HG02884 (cell line): ENCODE measurements at regions not wholly inside any gene's neighbourhood (a gene's known extent, or its start where the extent isn't known, plus 50 kb on each side); places are given as distances from the start of the nearest gene placed in this dataset.
"Not testable (repeated sequence)": the region's sequence is repeated elsewhere in the genome, so short reads cannot be mapped to it uniquely, and the experiment has no call there.

ENCODE experiments used
- ATAC-seq: cut with Tn5 transposase; IDR thresholded peaks from one replicate; pipeline ENCODE4 v1.9.1; 2021; ENCODE audit warnings: mild to moderate bottlenecking, moderate library complexity; ENCODE audit not compliant: unreplicated experiment

DNA sequence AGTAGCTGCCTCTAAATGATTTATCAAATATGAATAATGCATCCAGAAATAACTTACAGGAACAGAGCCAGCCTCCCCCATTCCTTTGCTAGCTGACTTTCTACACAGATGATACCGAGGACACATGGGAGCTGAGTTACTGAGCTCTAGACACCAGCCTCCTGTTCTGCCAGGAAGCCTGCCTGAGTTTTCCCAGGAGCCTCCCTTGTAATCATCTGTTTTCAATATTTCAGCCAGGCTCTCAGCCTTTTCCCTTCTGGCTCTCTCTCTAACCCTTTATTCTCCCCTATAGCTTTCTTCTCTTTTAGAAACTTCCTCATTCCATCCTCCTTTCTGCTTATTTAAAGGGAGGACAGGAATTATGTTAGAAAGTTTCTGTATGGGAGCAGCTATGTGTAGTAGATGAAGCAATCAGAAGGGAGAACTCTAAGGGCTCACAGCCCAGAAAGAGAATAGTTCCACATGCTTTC lies 911.6 kb downstream of the TDRD15 start:
- ATAC-seq, result no peak

- ATAC-seq, result no peak
Measured at GRCh38 chr2:22037274-22037673, 913.5 kb downstream of the TDRD15 start.

- ATAC-seq, result no peak
Measured at GRCh38 chr2:22043784-22044183, 920.0 kb downstream of the TDRD15 start.

DNA sequence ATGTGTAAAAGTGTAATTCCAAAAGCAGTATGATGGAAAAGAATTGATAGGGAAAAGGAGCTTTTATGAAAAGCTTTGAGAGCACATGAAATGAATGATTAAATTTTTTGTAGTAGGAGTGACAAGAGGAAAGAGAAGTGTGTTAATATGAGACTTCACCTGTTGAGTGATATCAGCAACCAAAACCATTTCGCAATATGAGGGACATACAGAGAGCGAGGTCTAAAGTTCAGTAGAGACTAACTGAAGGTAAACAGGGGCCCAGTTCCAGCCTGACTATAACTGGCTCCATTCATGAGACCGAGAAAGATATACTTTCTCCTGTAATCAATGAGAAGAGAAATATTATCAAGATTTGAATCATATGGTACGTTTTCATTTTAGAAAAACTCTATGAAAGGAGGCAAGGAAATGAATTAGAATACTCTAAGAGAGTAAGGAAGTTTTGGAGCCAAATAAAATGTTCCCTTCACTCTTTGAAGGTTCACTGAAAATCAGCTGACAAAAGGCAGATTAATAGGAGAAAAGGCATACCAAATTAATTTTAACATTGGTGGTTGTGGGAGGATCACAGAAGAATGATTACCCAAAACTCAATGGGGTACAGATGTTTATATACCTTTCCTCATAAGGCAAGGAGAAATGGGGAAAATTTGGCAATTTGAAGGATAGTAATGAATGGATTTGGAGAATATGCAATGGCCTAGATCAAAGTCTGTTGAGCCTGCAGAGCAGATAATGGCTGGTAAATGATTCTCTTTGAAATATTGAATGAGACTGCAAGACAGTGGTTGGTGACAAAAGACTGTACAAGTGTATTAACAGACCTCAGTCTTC lies 932.2 kb downstream of the TDRD15 start:
- no peak for ATAC-seq

- ATAC-seq, result no peak
Measured at GRCh38 chr2:22056621-22057132, 932.9 kb downstream of the TDRD15 start.

DNA sequence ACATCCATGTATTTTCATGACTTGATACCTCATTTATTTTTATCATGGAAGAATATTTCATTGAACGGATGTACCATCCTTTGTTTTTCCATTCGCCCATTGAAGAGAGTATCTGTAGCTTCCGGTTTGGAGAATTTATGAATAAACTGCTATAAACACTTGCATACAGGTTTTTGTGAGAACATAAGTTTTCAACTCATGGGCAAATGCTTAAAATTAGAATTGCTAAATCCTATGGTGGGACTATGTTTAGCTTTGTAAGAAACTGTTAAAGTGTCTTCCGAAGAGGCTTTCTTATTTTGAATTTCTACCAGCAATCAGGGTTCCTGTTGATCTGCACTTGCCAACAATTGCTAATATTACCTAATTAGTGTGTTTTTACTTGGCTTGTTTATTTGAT lies 938.9 kb downstream of the TDRD15 start:
- ATAC-seq, result no peak

DNA sequence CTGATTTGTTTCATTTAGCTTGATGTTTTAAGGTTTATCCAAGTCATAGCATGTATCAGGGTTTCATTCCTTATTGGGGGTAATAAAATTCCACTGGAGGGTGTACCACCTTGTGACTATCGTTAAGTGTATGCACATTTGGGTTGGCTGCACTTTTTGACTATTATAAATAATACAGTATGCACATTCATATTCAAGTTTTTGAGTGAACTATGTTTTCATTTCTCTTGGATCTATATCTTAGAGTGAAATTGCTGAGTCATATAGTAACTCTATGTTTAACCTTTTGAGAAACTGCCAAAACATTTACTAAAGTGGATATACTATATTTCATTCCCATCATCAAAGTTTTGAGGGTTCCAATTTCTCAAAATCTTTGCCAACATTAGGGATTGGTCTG lies 952.7 kb downstream of the TDRD15 start:
- no peak for ATAC-seq

DNA sequence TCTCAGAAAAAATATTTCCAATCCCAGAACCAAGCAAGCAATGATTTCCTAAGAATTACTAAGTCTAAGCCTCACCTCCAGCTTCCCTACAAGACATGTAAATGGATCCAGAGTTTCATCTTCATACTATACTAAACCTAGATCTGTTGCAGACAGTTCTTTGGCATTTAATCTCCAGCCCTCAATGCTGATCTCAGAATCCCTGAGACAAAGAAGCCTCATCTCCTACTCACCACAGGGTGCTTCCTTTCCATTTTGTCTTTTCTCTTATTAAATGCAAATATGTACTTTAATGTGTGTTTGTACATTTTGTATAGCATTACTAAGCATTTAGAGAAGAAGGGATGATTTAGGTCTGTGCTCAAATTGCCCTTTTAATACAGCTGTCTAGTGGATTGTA lies 954.9 kb downstream of the TDRD15 start:
- ATAC-seq, result no peak

- no peak for ATAC-seq
Measured at GRCh38 chr2:22079583-22079982, 955.8 kb downstream of the TDRD15 start.

- ATAC-seq, result no peak
Measured at GRCh38 chr2:22086726-22087125, 963.0 kb downstream of the TDRD15 start.

DNA sequence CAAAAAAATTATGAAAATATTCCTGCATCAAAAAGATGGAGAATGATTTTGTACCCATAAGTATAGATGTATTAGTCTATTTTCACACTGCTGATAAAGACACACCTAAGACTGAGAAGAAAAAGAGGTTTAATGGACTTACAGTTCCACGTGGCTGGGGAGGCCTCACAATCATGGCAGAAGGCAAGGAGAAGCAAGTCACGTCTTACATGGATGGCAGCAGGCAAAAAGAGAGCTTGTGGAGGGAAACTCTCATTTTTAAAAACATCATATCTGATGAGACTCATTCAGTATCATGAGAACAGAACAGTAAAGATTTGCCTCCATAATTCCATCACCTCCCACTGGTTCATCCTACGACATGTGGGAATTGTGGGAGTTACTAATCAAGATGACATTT lies 979.8 kb downstream of the TDRD15 start:
- not testable (repeated sequence) for ATAC-seq

- no peak for ATAC-seq
Measured at GRCh38 chr2:22110244-22110651, 986.5 kb downstream of the TDRD15 start.

- no peak for ATAC-seq
Measured at GRCh38 chr2:22124003-22124402, 1000.2 kb downstream of the TDRD15 start.

DNA sequence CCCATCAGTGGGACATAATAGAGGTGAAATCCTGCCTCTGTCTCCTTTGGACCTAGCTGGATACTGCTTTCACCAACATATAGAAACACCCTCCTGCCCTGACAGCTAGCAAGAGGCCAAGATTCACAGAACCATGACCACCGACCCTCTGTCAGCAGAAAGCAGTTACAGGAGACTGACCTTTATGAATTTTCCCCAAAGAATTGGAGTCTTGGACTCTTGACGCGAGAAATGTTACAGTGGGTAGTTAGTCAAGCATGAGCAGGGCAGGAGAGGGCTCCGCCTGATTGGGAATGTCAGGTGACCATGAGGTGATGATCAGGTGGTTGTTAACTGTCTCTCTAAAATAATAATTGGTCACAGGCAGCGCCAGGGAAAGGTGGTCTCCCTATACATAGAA lies 1002.3 kb downstream of the TDRD15 start:
- no peak for ATAC-seq

GRCh38 chr2:22126978-22127377 lies 1003.2 kb downstream of the TDRD15 start:
- ATAC-seq, result no peak

DNA sequence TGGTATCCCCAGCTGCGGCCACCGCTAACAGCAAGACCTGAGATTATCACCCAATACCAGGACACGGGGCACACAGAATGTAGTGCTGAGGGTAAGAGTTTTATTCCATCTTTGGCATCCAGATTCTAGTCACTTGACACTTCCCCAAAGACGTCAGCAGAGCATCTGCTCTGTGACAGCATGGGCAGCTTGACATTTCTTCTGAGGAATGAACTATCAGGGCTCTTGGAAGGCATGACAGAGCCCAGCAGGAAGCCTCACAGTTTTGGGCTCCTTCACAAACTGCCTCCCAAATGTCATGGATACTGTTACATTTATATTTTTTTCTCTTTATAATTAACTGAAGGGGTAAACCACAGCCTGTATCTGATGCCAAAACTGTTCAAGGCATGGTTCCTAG lies 1010.7 kb downstream of the TDRD15 start:
- ATAC-seq, result no peak

DNA sequence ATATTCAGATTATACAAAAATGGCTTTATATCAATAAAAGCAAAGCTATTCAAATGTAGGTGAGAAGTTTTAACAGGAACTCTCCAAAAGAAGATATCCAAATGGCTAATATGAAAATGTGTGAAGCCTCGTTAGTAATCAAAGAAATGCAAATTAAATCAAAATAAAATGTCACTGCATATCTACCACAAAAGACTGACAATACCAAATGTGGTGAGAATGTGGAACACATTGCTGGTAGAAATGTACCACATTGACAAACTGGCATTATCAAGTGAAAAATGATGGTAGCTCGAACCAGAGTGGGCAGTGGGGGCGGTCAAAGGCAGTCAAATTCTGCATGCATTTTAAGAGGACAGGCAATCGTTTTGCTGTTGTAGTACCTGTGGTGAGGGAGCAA lies 1012.7 kb downstream of the TDRD15 start:
- no peak for ATAC-seq

DNA sequence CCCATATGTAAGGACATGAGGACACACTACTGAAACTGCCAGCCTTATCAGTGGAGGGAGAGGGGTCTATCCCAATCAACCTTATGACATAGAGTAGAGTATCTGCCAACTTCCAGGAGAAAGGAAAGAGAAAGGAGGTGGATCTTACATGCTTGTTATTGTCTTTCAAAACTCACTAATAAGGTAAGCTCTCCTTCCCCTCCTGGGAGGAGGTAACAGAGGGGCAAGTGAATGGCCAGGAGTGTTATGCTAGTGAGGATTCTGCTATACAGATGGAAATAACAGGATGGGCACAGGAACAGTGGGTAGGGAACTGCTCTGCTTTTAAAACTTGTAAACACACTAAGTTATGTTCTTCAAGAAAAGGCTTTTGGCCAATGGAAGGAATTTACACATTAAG lies 1020.1 kb downstream of the TDRD15 start:
- ATAC-seq, result no peak

- ATAC-seq, result no peak
Measured at GRCh38 chr2:22153931-22154613, 1030.3 kb downstream of the TDRD15 start.

DNA sequence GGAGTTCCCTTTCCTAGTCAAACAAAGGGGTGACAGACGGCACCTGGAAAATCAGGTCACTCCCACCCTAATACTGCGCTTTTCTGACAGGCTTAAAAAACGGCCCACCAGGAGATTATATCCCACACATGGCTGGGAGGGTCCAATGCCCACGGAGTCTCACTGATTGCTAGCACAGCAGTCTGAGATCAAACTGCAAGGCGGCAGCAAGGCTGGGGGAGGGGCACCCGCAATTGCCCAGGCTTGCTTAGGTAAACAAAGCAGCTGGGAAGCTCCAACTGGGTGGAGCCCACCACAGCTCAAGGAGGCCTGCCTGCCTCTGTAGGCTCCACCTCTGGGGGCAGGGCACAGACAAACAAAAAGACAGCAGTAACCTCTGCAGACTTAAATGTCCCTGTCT lies 1032.9 kb downstream of the TDRD15 start:
- ATAC-seq, result not testable (repeated sequence)

DNA sequence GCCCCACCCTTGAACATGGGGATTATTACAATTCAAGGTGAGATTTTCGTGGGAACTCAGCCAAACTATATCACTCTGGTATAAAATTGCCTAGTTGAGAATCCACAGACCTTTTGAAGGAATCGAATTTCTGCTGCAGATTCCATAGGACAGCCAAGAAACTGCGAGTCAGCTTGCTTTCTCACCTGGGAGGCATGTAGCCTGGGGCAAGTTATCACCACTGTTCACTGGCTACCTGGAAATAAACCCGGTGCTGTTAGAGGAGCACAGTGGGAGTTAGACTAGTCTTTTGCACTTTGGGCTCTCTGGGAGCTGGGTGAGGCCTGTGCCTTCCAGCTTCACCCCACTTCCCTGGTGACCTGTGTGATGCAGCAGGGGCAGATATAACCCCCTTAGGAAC lies 1043.5 kb downstream of the TDRD15 start:
- ATAC-seq, result no peak

GRCh38 chr2:22175003-22175402 lies 1051.2 kb downstream of the TDRD15 start:
- ATAC-seq, result no peak
